ENCODE measurements at regions not wholly inside any gene's neighbourhood (a gene's known extent, or its start where the extent isn't known, plus 50 kb on each side); places are given as distances from the start of the nearest gene placed in this dataset.

DNA sequence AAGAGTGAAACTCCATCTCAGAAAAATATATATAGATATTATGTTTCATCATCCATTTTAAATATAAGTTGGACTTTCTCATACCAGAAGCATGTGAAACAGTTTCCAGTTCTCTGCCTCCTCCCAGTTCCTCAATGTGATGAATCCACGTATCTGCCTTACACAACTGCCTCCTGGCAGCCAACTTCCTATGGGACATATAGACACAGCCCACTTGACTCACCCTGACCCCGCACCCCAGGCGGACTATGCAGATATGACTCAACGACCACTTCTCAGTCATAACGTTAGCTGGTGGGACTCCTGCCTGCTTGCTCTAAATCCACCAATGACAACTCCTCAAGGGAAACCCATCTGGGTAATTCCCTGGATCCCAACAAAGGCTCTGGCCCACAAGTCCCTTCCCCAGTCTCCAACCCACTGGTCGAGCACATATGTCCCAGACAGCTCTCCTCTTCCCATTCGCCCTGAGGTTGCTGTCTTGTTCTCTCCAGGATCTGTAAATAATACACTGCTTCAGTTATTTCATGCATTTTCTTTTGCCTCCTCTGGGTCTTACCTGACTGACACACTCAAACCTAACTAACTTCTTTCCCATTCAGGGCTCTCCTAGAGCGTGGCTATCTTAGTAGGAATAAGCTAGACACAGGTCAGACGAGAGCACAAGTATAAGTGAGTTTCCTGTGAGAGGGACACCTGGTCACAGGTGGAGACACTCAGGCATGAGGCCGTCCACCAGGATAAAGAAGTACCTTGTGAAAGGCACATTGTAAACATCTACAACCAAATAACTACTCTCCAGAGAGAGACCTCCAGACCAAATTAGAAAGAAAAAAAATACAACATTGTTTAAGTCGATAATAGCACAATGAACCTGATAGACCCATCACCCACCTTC lies 548.5 kb downstream of the CD83 start:
- DNase-seq (ENCODE audit: low read depth) = peak; percentile 2

DNA sequence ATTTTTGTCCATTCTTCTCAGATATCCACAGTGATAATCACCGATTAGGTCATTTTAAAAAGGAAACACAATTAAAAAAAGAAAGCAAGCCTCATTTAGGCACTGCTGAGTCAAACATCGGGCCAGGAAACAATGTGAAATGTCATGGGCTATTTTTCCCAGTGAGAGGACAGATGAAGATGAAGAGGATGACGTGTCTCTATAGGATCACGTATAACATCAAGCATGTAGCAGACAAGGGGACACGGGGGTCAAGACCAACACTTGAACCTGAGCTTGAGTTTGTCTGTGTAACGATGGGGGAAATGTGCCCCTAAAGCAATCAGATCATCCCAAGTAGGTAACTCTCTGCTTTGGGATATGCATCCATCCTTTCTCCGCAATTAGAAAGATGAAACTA lies 553.2 kb downstream of the CD83 start:
- DNase-seq (ENCODE audit: low read depth) = no peak

DNA sequence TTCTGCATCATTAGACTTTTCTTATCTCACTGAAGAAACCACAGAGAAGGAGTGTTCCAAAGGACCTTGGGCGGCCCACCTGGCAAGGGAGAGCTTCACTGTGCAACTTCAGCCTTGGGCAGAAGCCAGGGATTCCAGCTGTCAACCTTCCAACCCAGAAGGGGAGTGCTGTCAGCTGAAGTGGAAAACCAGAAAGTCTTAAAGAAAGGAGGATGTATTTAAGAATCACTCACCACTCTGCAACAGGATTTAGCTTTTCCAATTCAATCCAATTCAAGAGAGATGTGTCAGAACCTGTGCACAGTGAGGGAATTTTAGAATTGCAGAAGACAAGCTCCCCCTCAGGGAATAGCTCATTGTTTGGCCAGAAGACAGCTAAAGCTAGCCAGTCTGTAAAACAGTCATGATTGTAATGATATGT lies 553.7 kb downstream of the CD83 start:
- no peak for DNase-seq (ENCODE audit: low read depth)

DNA sequence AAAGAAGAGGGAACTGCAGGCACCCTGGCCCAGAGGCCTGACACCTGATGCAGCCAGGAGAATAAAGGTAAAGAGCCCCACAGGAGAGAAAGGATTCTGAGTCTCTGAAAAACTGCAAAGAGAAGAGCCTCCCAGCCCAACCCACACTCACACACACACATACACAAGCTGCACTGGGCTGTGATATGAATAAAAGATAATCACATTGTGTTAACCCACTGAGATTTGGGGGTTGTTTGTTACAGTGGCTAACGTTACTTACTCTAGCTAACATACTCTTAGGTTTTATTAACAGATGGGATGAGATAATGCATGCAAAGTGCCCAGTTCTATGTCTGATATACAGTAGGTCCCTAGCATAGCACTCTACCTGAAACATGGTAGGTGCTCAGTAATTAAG lies 554.4 kb downstream of the CD83 start:
- no peak for DNase-seq (ENCODE audit: low read depth)

DNA sequence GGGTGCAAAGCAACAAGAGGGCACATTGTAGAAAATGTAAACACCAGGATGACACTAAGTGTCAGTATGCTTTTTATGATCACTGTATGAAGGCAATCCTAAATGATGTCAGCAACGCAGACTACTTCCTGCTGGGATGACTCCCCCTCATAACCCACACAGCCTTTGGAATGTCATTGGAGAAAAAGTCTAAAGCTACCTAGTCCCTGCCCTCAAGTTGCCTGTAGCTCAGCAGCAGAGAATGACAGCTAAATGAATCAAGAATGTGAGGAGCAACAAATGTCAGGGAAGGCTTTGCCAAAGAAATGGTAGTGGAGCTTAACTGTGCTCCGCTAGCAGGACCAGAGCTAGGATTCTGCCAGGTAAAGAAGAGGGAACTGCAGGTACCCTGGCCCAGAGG lies 555.6 kb downstream of the CD83 start:
- DNase-seq (ENCODE audit: low read depth) = no peak

DNA sequence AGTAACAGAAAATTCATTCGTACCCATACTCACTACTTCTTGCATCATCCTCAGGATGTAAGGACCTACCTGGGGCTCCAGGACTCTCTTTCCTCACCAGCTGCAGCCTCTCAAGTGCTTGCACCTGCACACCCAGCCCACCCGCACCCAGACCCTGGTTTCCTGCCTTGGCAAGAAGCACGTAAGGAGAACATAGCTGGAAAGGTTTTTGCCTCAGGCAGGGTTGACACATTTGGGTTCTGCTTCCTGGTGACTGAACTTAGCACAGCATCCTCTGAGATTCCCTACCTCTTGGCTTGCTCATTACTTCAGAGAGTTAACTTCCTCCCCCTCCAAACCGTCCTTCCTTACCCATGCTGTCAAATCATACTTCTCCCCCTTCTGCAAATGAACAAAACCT lies 556.9 kb downstream of the CD83 start:
- no peak for DNase-seq (ENCODE audit: low read depth)

DNA sequence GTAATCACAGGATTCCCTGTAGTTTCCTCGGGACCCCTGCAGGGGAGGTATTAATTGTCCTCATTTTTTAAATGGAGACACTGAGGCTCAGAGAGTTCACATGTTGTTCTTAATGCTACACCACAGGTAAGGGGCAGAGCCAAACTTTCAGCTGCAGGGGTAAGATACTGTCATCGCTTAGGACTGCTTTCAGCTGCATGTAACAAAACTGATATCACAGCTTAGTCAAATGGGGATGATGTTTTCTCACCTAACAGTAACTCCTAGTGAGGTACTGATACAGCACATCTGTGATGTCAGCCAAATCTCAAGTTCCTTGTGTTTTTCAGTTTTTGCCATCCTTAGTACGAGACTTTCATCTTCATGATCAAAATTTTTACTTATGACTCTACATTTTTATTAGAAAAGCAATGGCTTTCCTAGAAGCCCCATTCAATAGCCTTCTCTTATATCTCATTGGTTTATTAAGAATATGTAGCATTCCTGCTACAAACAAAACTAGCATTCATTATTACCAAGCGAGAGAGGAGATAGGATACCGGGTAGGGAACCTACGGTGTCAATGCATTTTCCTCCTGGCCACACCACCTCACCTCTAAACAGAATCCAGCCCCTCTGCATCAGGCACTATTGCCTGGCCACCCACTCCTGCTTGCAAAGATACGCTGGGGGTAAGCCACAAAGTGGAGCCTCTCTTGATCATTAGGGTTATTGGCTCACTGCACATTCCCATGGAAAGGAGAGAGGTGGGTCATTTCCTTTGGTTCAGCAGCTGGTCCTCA lies 557.5 kb downstream of the CD83 start:
- no peak for DNase-seq (ENCODE audit: low read depth)

DNA sequence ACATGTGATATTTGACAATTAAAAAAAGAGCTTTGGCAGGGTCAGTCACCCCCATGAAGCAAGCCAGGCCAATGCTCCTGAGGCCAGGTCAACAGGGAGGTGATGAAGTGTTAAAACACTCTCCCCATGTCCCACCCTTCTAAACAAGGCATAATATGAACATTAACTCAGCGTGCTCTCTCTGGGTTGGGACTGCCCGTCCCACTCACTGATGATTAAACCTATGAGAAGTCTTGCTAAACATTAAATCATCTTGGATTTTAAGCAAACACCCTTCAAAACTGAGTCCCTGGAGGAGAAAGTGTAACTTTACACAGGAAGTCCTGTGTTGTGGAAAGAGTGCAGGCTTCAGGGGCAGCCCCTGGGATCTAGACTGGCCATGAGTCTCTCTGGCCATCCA lies 558.5 kb downstream of the CD83 start:
- DNase-seq (ENCODE audit: low read depth) = no peak

DNA sequence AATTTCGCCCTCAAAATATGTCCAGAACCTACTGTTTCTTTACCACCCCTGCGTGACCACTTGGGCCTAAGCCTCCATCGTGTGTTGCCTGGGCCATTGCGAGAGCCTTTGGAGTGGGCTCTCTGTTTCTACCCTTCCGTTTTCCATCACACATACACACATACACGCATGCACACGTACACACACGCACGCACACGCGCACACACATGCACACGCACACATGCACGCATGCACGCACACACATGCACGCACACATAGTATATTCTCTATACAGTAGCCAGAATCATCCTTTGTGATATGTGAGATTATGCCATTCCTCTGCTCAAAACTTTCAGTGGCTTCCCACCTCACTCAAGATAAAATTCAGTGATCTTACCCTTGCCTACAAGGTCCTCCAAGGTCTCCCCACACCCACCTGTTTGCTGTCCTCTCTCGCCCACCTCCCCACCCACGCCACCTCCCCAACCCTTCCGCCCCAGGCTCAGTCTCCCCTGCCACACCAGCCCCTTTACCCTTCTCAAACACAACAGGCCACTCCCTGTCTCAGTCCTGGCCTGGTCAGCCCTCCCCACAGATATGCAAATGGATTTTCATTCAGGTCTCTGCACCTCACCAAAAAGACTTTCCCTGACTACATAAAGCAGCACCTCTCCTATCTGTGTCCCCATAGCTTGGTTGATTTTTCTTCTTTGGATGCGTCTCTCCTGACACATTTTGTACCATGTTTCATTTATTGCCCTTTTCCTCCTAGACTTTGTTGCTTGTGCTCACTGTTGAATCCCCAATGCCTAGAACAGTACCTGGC lies 559.6 kb downstream of the CD83 start:
- DNase-seq (ENCODE audit: low read depth) = no peak

DNA sequence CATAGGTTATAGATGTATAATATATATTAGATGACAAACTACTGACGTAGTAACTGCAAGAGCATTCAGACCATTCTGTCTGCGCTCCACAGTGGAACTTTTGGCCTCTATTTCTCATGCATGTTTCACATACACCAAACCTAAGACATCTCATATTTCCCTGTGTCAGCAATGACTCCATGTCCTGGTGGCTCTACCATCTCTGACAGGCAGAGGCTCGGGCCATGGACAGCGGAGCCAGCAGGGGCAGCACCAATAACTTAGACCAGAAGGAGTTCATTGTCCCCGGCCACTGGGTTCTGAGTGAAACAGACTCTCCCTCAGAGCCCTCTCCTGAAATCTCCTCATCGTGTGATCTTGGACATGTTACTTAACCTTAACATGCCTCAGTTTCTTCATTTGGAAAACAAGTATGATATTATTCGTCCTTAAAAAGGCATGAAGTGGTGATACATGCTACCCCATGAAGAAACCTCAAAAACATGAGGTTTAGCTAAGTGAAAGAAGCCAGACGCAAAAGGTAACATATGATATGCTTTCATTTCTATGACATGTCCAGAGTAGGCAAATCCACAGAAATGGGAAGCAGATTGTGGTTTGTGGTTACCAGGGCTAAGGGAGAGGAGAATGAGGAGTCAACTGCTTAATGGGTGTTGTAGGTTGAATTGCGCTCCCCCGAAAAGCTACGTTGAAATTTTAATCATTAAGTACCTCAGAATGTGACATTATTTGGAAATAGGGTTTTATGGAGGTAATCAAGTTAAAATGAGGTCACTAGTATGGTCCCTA lies 564.0 kb upstream of the JARID2 start:
- no peak for DNase-seq (ENCODE audit: low read depth)

DNA sequence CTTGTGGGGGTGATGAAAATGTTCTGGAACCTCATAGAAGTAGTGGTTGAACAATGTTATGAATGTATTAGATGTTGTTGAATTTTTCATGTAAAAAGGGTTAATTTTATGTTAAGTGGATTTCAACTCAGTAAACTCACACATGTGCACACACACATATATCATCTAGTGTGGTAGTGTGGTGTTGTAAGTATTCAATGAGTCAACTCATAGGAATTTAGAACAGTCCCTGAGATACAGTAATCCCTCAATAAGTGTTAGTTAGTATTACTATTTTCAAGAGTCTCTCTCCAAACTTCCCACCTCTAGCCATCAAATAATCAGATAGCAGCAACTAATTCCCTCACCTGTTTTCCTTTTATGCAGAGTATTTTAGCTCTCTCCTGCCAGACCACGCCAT lies 563.1 kb upstream of the JARID2 start:
- no peak for DNase-seq (ENCODE audit: low read depth)

DNA sequence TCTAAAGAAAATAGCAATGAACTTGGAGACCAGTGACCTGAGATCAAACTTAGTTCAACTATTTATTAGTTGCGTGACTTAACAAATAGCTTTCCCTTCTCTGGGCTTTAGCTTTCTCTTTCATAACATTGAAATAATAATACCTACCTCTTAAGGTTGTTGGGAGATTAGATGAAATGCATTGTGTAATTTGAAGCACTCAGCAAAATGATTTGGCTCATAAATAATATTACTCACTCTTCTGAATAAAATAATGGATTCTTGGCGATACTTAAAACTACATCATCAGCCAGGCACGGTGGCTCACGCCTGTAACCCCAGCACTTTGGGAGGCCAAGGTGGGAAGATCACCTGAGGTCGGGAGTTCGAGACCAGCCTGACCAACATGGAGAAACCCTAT lies 556.2 kb upstream of the JARID2 start:
- no peak for DNase-seq (ENCODE audit: low read depth)

DNA sequence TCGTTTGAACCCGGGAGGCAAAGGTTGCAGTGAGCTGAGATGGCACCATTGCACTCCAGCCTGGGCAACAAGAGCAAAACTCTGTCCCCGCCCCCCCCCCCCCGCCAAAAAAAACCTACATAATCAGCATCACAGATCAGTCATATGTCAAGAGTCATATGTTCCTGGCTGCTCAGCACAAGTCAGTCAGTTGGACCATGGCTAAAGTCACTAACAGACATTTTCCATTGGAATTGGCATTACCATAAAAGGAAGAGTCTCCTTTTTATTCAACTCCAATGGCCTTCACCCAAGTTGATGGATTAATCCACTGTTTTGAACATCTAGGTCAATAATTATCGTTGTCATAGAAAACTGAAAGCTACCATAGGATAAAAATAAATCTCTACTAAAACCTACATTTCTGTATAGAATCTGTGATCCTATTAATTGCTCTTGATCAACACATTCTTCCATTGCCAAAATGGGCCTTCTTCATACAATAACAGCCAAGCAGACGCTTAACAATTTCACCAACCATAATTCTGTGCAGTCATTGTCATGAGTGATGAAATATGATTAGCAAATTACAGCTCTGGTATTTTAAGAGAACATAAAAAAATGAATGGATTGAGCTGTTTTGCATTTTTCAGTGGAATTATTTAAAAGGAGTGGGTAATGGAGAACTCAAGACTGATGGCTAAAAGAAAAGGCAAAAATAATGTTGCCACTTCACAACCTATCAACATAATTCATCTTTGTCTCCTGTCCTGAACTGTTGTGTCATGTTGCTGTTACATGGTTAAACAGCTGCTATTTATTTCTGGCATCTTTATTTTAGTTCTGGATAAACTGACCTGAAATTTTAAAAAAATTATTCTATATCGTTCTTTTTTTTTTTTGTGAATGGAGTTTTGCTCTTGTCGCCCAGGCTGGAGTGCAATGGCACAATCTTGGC lies 555.5 kb upstream of the JARID2 start:
- no peak for DNase-seq (ENCODE audit: low read depth)

DNA sequence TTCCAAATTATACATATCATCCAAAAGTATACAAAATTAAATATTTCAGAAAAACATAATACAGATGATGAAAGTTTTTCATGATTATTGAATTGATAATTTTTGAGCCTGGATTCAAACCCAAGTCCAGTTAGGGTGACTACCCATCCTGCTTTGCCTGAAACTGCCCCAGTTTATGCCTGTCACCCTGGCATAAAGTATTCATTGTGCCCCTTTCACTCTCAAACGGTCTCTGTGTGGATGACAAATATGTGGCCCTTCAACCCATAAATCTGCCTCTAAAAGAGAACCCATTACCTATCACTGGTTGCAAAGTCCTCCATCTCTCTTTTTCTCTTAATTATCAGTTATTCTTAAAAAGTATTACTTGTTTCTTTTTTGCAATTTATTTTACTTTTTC lies 553.7 kb upstream of the JARID2 start:
- DNase-seq (ENCODE audit: low read depth) = no peak

DNA sequence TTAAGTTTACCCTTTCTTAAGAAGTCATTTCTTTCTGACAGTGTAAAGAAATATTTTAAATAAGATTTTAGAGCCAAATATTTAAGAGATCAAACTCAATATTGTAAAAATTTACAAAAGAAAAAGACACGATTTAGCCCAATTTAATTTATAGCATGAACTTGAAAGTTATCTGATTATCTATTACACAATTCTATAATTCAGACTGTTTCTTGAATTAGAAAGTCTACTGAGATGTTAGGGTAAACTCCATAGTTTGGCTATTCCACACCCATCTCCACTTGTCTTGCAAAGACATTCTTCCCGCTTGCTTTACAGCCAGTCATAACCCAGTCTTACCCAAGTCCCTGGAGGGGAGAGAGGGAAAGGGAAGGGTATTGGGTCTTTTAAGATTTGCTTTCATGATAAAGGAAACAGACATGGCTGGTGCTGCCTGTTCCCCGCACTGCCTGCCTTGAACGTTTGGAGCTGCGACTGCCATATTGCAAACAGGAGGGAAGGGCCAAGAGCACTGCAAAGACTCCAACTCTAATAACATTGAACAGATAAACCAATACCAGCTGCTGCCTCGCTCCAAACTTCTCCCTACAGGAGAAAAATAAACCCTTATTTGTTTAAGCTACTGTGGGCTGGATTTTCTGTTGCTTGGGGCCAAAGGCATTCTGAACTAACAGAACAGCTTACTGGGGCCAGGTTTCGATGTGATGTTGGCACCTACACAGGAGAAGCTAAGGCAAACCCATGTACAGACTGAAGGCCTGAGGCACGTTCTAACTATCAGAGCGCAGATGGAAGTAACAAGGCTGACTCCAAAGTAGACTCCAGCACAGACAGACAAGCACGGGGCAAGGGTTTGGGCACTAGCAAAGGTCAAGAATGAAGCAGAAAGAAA lies 552.3 kb upstream of the JARID2 start:
- DNase-seq (ENCODE audit: low read depth) = no peak

DNA sequence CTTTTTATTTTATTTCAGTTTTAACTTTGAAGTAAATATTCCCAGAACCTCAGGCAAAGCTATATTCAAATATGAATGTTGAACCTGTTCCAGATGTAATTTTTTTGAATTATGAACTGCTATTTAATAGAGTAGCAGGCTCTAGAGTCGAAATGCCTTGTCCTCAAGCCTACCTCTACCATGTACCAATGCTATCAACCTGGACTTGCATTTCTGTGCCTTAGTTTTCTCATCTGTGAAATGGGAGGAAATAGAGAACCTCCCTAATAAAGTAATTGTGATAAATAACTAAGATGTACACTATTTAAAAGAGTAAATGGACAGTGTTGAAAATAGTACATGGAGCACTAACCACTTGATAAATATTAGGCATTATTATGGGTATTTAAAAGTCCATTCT lies 551.6 kb upstream of the JARID2 start:
- no peak for DNase-seq (ENCODE audit: low read depth)

DNA sequence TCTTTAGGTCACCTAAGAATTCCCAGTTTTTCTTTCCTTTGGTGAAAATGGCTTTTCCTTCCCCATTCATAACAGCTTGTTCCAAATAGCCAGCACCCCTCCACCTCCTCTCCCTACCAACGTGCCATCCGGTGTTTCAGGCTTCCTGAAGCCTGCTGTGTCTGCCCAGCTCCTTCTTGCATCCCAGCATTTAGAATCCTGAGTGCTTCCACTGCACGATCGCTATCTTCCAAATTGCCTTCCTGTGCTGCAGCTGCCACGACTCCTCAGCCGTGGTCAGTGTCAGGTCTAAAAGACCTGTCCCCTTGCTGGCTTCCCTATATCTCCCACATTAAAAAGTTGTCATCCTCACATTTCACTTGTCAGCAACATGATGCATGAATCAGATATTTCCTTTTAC lies 550.3 kb upstream of the JARID2 start:
- DNase-seq (ENCODE audit: low read depth) = no peak

DNA sequence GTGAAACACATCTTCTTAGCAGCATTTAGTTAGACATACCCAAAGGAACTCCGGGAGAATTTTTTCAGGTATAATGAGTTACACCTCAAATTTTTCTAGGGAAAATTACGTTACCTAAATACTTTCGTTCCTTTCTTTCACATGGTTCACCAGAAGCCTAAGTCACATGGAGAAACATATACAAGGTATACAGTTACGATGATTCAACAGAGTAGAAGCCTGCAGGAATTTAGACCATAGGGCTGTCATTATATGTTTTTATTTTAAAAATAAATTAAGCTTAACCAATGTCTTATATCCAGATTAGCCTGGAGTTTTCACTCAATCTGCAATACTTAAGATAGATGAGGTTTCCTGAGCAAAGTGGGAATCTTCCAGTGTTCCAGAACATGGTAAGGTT lies 549.5 kb upstream of the JARID2 start:
- DNase-seq (ENCODE audit: low read depth) = no peak

DNA sequence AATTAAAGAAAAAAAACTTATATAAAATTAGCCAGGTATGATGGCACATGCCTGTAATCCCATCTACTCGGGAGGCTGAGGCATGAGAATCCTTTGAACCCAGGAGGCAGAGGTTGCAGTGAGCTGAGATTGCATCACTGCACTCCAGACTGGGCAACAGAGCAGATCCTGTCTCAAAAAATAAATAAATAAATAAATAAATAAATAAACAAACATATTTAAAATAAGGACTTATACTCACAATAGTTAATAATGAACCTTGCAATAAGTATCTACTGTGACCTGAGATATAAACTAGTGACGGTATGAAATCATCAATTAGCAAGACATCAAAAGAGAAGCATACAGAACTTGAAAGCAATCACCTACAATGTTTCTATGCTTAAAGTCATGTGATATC lies 548.4 kb upstream of the JARID2 start:
- no peak for DNase-seq (ENCODE audit: low read depth)

All from stimulated activated CD8-positive, alpha-beta memory T cell treated with anti-CD3 and anti-CD28 coated beads, Interleukin-7, amount 100 ng/mL, for 24 hours (primary cell).